BJ (cell line): ENCODE measurements at regions not wholly inside any gene's neighbourhood (a gene's known extent, or its start where the extent isn't known, plus 50 kb on each side); places are given as distances from the start of the nearest gene placed in this dataset.

Experiments used
- CTCF ChIA-PET: fragments of 350-600 bp; formaldehyde crosslinking; extraction: SDS; loops from one replicate; lab custom pipeline; 2021; ENCODE audit warnings: antibody characterized with exemption, inconsistent platforms; lab: Yijun Ruan, JAX
- POLR2A ChIA-PET: fragments of 300-600 bp; sonication (Branson Sonifier 250); formaldehyde crosslinking; extraction: SDS; loops from one replicate; lab custom pipeline; 2021; ENCODE audit warnings: antibody characterized with exemption; lab: Charles Lee
- DNase-seq: peaks from one replicate; pipeline ENCODE4 v3.0.0-alpha.2; 2011; ENCODE audit warnings: low read depth
- H3K27me3 ChIP-seq: 2 replicates; pipeline ENCODE4 v1.6.0; 2011; ENCODE audit warnings: low read length; ENCODE audit not compliant: control insufficient read depth, insufficient read depth
- H3K36me3 ChIP-seq: 2 replicates; pipeline ENCODE4 v1.5.1; 2011; ENCODE audit warnings: low read length; ENCODE audit not compliant: control insufficient read depth, insufficient read depth
- H3K4me3 ChIP-seq: 2 replicates; pipeline ENCODE4 v1.5.1; 2011; ENCODE audit warnings: low read depth, mild to moderate bottlenecking, control low read depth, low read length
- CTCF ChIP-seq: IDR thresholded peaks from 2 replicates; pipeline ENCODE4 v1.5.1; 2011; ENCODE audit warnings: low read depth, mild to moderate bottlenecking, control low read depth, inconsistent platforms, low read length, moderate library complexity; ENCODE audit not compliant: insufficient read depth

- Histone ChIP-seq H3K36me3 (no peaks in the 10 kb centered on the region), H3K27me3 (no peaks in the 10 kb centered on the region), H3K4me3 (no peak overlapping the region)
- POLR2A ChIA-PET = no interaction called here
- CTCF ChIA-PET = no interaction called here
- no peak for TF ChIP-seq CTCF
- DNase-seq = no peak
Measured at GRCh38 chr7:28243861-28244260, 63.3 kb upstream of the JAZF1 start.

GRCh38 chr7:28245123-28245878 lies 64.7 kb upstream of the JAZF1 start:
- ChIA-PET POLR2A (no interaction called here), CTCF (interaction anchor here (0.9 to 1.1 kb wide), 2 partner anchors 23 to 25 kb away, joined by 3 to 4 read pairs; no protein-coding TSS in a partner anchor)
- Histone ChIP-seq H3K4me3 (no peak overlapping the region), H3K27me3 (no peaks in the 10 kb centered on the region), H3K36me3 (no peaks in the 10 kb centered on the region)
- no peak for DNase-seq
- TF ChIP-seq CTCF = no peak

- ChIA-PET POLR2A (no interaction called here), CTCF (no interaction called here)
- Histone ChIP-seq H3K27me3 (no peaks in the 10 kb centered on the region), H3K36me3 (no peaks in the 10 kb centered on the region), H3K4me3 (no peak overlapping the region)
- DNase-seq = no peak
- no peak for TF ChIP-seq CTCF
Measured at GRCh38 chr7:28246921-28247461, 66.4 kb upstream of the JAZF1 start.

- no peaks in the 10 kb centered on the region for H3K36me3 ChIP-seq
- ChIA-PET POLR2A (no interaction called here), CTCF (no interaction called here)
- H3K4me3 ChIP-seq = no peak overlapping the region
- no peak for TF ChIP-seq CTCF
- no peaks in the 10 kb centered on the region; the same call in 1 of the 2 replicates for H3K27me3 ChIP-seq
- DNase-seq = no peak
Measured at GRCh38 chr7:28258240-28258639, 77.6 kb upstream of the JAZF1 start.

GRCh38 chr7:28260969-28261368 lies 80.4 kb upstream of the JAZF1 start:
- TF ChIP-seq CTCF = no peak
- no peaks in the 10 kb centered on the region; the same call in 1 of the 2 replicates for H3K27me3 ChIP-seq
- no peak overlapping the region for H3K4me3 ChIP-seq
- POLR2A ChIA-PET = no interaction called here
- DNase-seq = no peak
- H3K36me3 ChIP-seq = no peaks in the 10 kb centered on the region
- CTCF ChIA-PET = no interaction called here
